ENCODE measurements at regions not wholly inside any gene's neighbourhood (a gene's known extent, or its start where the extent isn't known, plus 50 kb on each side); places are given as distances from the start of the nearest gene placed in this dataset.

DNA sequence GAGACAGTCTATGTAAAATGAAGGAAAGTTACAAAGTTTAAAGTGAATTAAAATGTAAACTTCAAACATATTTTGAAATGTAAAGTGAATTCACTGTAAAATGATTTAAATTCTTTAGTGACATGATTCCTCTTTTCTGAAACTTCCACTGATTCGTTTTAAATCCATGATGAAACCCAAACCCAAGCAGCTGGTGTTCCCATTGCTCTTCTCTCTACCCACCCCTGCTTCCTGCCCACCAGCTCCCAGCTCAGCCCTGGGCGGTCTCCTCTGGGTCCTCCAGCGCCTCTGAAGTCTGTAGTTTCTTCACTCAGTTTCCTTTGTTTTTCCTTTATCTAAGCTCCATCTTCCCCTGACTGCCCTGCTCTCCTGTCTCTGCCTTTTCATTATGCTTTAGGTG is 175.9 kb downstream of the SNX10 start:
- no peak for TF ChIP-seq CEBPB (IDR thresholded peaks at IDR 0.05; ENCODE audit: borderline replicate concordance in 1 of 2, low read depth in 2 of 2, low read length in 2 of 2)
- TF ChIP-seq FOXM1 (IDR thresholded peaks at IDR 0.05; ENCODE audit: low read depth, low read length): no peak
- no peak for TF ChIP-seq SUZ12 (IDR thresholded peaks at IDR 0.05; ENCODE audit: unreplicated experiment)
- TF ChIP-seq SIN3A (IDR thresholded peaks at IDR 0.05; ENCODE audit: low read depth, low read length): no peak
- TF ChIP-seq ZNF384 (IDR thresholded peaks at IDR 0.05; ENCODE audit: borderline replicate concordance, low read depth, low read length): no peak

All from GM12878 (cell line).